HG02970 (cell line): ENCODE measurements at regions not wholly inside any gene's neighbourhood (a gene's known extent, or its start where the extent isn't known, plus 50 kb on each side); places are given as distances from the start of the nearest gene placed in this dataset.
"Not testable (repeated sequence)": the region's sequence is repeated elsewhere in the genome, so short reads cannot be mapped to it uniquely, and the experiment has no call there.

ENCODE experiments used
- ATAC-seq: cut with Tn5 transposase; IDR thresholded peaks from one replicate; pipeline ENCODE4 v1.9.1; 2021; ENCODE audit warnings: mild to moderate bottlenecking, moderate library complexity, moderate number of reproducible peaks; ENCODE audit not compliant: unreplicated experiment, low FRiP score

- ATAC-seq = no peak
Observed at GRCh38 chr5:12675959-12676358, 771.7 kb upstream of the CTNND2 start.

DNA sequence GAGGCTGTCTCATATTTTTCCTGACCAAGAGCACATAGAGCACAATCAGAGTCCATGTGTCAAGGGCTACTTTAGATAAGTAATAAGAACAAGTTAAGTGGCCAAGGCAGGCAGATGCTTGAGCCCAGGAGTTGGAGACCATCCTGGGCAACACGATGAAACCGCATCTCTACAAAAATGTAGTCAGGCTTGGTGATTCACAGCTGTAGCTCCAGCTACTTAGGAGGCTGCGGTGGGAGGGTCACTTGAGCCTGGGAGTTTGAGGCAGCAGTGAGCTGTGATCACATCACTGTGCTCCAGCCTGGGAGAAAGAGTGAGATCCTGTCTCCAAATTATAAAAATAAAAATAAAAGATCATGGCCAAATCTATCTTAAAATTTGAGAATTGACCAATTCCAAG, 767.9 kb upstream of the CTNND2 start:
- ATAC-seq = no peak

GRCh38 chr5:12669326-12669725, 765.1 kb upstream of the CTNND2 start:
- ATAC-seq = no peak

DNA sequence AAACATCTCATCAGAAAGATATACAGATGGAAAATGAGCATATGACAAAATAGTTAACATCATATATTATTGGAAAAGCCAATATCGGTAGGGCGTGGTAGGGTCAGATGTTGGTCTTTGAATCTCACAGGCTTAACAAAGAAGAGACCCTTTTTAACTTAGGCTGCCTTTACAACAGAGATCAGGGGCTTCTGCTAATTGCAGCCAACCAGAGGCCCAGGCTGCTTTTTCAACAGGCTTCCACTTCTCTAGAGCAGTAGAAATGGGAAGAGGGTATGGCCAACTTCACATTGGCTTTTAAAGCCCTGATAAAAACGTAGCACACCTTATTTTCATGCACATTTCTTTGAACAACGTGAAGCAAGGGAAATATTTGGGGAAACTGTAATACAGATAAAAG, 764.3 kb upstream of the CTNND2 start:
- no peak for ATAC-seq

DNA sequence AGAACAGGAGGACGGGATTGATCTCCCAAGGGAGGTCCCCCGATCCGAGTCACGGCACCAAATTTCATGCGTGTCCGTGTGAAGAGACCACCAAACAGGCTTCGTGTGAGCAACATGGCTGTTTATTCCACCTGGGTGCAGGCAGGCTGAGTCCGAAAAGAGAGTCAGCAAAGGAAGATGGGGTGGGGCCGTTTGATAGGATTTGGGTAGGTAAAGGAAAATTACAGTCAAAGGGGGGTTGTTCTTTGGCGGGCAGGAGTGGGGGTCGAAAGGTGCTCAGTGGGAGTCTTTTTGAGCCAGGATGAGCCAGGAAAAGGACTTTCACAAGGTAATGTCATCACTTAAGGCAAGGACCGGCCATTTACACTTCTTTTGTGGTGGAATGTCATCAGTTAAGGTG, 763.6 kb upstream of the CTNND2 start:
- ATAC-seq = not testable (repeated sequence)

GRCh38 chr5:12665772-12666171, 761.5 kb upstream of the CTNND2 start:
- ATAC-seq = not testable (repeated sequence)

DNA sequence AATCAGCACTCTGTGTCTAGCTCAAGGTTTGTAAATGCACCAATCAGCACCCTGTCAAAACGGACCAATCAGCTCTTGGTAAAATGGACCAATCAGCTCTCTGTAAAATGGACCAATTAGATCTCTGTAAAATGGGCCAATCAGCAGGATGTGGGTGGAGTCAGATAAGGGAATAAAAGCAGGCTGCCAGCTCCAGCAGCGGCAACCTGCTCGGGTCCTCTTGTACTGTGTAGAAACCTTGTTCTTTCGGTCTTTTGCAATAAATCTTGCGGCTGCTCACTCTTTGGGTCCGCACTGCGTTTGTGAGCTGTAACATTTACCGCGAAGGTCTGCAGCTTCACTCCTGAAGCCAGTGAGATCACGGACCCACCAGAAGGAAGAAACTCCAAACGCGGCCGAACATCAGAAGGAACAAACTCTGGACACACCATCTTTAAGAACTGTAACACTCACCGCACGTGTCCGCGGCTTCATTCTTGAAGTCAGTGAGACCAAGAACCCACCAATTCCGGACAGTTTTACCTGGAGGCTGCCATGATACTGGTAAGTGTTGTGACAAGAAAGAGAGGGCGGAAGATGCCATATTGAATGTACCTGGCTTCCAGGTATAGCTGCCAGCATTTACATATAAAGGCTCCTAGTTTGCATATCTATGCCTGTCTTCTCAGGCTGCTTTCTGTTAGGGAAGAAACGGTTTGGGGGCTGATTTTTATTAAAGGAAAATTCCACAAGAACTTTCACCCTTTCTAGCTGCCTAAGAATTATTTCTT, 758.5 kb upstream of the CTNND2 start:
- ATAC-seq = no peak

- no peak for ATAC-seq
Observed at GRCh38 chr5:12661617-12662370, 757.5 kb upstream of the CTNND2 start.

GRCh38 chr5:12660279-12661107, 756.2 kb upstream of the CTNND2 start:
- not testable (repeated sequence) for ATAC-seq

GRCh38 chr5:12659686-12660085, 755.4 kb upstream of the CTNND2 start:
- no peak for ATAC-seq

- ATAC-seq = no peak
Observed at GRCh38 chr5:12658871-12659446, 754.7 kb upstream of the CTNND2 start.

- ATAC-seq = not testable (repeated sequence)
Observed at GRCh38 chr5:12657914-12658474, 753.7 kb upstream of the CTNND2 start.

GRCh38 chr5:12655675-12656074, 751.4 kb upstream of the CTNND2 start:
- no peak for ATAC-seq

DNA sequence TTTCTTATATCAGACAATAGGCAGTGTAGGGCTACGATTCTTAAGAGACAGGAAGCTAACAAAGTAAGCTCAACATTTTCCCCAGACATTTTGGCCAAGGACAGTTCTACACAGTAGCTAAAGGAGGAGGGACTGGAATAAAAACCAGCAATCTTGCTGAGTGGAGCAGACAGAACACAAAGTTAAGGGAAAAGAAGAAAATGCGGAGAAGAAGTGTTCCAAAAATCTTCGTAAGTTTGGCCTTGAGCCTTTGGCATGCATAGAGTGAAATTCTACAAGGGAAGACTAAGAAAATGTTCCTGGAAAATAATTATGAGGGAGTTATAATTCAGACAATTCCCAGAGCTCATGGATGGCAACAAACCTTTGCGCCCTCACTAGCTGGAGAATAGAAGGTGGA, 748.0 kb upstream of the CTNND2 start:
- no peak for ATAC-seq

- ATAC-seq = no peak
Observed at GRCh38 chr5:12648558-12648957, 744.3 kb upstream of the CTNND2 start.

DNA sequence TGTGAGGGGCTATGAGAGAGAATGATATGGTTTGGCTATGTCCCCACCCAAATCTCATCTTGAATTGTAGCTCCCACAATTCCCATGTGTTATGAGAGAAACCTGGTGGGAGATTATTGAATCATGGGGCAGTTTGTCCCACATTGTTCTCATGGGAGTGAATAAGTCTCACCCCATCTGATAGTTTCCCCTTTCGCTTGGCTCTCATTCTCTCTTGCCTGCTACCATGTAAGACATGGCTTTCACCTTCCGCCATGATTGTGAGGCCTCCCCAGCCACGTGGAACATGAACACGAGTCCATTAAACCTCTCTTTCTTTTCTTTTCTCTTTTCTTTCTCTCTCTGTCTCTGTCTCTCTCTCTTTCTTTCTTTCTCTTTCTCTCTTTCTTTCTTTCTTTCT, 743.4 kb upstream of the CTNND2 start:
- ATAC-seq = no peak

- no peak for ATAC-seq
Observed at GRCh38 chr5:12645582-12645981, 741.3 kb upstream of the CTNND2 start.

- ATAC-seq = no peak
Observed at GRCh38 chr5:12636209-12636608, 732.0 kb upstream of the CTNND2 start.

GRCh38 chr5:12626556-12626955, 722.3 kb upstream of the CTNND2 start:
- ATAC-seq = no peak

DNA sequence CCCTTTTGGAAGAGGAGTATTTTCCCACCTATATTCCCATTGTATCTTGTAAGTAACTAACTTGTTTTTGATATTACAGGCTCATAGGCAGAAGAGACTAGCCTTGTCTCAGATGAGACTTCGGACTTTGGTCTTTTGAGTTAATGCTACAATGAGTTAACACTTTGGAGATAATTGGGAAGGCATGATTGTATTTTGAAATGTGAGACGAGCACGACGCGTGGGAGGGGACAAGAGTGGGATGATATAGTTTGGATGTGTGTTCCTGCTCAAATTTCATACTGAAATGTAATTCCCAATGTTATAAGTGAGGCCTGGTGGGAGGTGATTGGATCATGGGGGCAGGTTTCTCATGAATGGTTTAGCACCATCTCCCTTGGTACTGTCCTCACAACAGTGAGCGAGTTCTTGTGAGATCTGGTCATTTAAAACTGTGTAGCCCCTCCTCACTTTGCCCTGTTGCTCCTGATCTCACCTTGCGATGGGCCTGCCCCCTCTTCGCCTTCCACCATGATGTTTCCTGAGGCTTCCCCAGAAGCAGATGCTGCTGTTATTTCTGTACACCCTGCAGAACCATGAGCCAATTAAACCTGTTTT, 721.5 kb upstream of the CTNND2 start:
- ATAC-seq = no peak
